MCF 10A (cell line): ENCODE measurements at regions not wholly inside any gene's neighbourhood (a gene's known extent, or its start where the extent isn't known, plus 50 kb on each side); places are given as distances from the start of the nearest gene placed in this dataset.
A peak's percentile ranks its signal among the peaks of the same experiment; 100 is the strongest.
"Not testable (repeated sequence)": the region's sequence is repeated elsewhere in the genome, so short reads cannot be mapped to it uniquely, and the experiment has no call there.

Experiments used
- BruUV-seq: library from RNA; stranded (reverse); fragments of 400-500 nt; replicated peaks from 2 replicates; lab custom pipeline; 2021; lab: Mats Ljungman, UMichigan
- CTCF ChIA-PET: fragments of 300-600 bp; sonication (Branson Sonifier 250); formaldehyde crosslinking; extraction: SDS; loops from one replicate; lab custom pipeline; 2021; ENCODE audit warnings: antibody characterized with exemption, inconsistent platforms; lab: Yijun Ruan, JAX
- POLR2A ChIA-PET: fragments of 300-600, 350-650 bp; sonication (Branson Sonifier 250); formaldehyde crosslinking; extraction: SDS; loops from one replicate; lab custom pipeline; 2020; ENCODE audit warnings: antibody characterized with exemption, inconsistent platforms; lab: Yijun Ruan, JAX
- DNase-seq: peaks from one replicate; pipeline ENCODE4 v3.0.0-alpha.2; 2018; ENCODE audit not compliant: unreplicated experiment
- H3K27ac Mint-ChIP-seq: one replicate; pipeline ENCODE4 v1.8.0; 2022; ENCODE audit warnings: mild to moderate bottlenecking, low read depth, mixed read lengths; ENCODE audit not compliant: unreplicated experiment
- H3K27me3 Mint-ChIP-seq: one replicate; pipeline ENCODE4 v1.8.0; 2022; ENCODE audit warnings: mixed read lengths; ENCODE audit not compliant: insufficient read depth, unreplicated experiment
- H3K36me3 Mint-ChIP-seq: one replicate; pipeline ENCODE4 v1.8.0; 2022; ENCODE audit warnings: mild to moderate bottlenecking, moderate library complexity, mixed read lengths; ENCODE audit not compliant: insufficient read depth, unreplicated experiment
- H3K4me1 Mint-ChIP-seq: one replicate; pipeline ENCODE4 v1.8.0; 2022; ENCODE audit warnings: mixed read lengths; ENCODE audit not compliant: insufficient read depth, unreplicated experiment
- H3K4me3 Mint-ChIP-seq: one replicate; pipeline ENCODE4 v1.8.0; 2022; ENCODE audit warnings: mild to moderate bottlenecking, moderate library complexity, mixed read lengths; ENCODE audit not compliant: unreplicated experiment
- H3K9me3 Mint-ChIP-seq: one replicate; pipeline ENCODE4 v1.8.0; 2022; ENCODE audit warnings: mixed read lengths; ENCODE audit not compliant: unreplicated experiment
- CTCF ChIP-seq: fragments of 200-600 bp; IDR thresholded peaks from one replicate; pipeline ENCODE4 v1.8.0; 2022; ENCODE audit warnings: antibody characterized with exemption, mild to moderate bottlenecking; ENCODE audit not compliant: unreplicated experiment
- intact Hi-C: fragments of 100-400 bp; cut with micrococcal nuclease; formaldehyde crosslinking; loops from 2 replicates; pipeline ENCODE4 v1.14.1; 2022

- ChIA-PET CTCF (interaction anchor here (0.6 kb wide), 1 partner anchor 110 kb away, joined by 5 read pairs; no protein-coding TSS in a partner anchor), POLR2A (interaction anchor here (0.7 kb wide), 1 partner anchor 29 kb away, joined by 3 read pairs; no protein-coding TSS in a partner anchor)
- BruUV-seq = no TSS peak
- H3K9me3 Mint-ChIP-seq = no peaks in the 10 kb centered on the region
- H3K4me3 Mint-ChIP-seq = no peak overlapping the region
- no peak for TF ChIP-seq CTCF
- DNase-seq = no peak
- H3K4me1 Mint-ChIP-seq = no peaks in the 10 kb centered on the region
- intact Hi-C loops = no loop called here
- no peak overlapping the region for H3K27ac Mint-ChIP-seq
- H3K36me3 Mint-ChIP-seq = no peaks in the 10 kb centered on the region
- H3K27me3 Mint-ChIP-seq = no peaks in the 10 kb centered on the region
These were observed 265.3 kb downstream of the MAP2K6 start for GRCh38 chr17:69679829-69680228.

GRCh38 chr17:69684251-69684650, 269.8 kb downstream of the MAP2K6 start:
- no TSS peak for BruUV-seq
- ChIA-PET CTCF (interaction anchor here (0.6 kb wide), 2 partner anchors 18 to 21 kb away, joined by 3 read pairs; no protein-coding TSS in a partner anchor), POLR2A (interaction anchor here (1.1 kb wide), 1 partner anchor 10 kb away, joined by 3 read pairs; no protein-coding TSS in a partner anchor)
- Mint-ChIP-seq H3K36me3 (no peaks in the 10 kb centered on the region), H3K4me3 (no peak overlapping the region), H3K9me3 (no peaks in the 10 kb centered on the region), H3K27me3 (no peaks in the 10 kb centered on the region), H3K4me1 (no peaks in the 10 kb centered on the region), H3K27ac (no peak overlapping the region)
- DNase-seq = no peak
- intact Hi-C loops = no loop called here
- no peak for TF ChIP-seq CTCF

- H3K27me3 Mint-ChIP-seq, H3K27ac Mint-ChIP-seq, BruUV-seq, intact Hi-C loops, POLR2A ChIA-PET, H3K4me3 Mint-ChIP-seq, H3K36me3 Mint-ChIP-seq, H3K4me1 Mint-ChIP-seq, H3K9me3 Mint-ChIP-seq: not testable (repeated sequence)
- CTCF ChIA-PET = interaction anchor here (0.6 to 0.7 kb wide), 2 partner anchors 83 to 84 kb away, joined by 3 to 4 read pairs; no protein-coding TSS in a partner anchor
- DNase-seq = peak; percentile 9
These were observed 270.7 kb downstream of the MAP2K6 start for GRCh38 chr17:69685150-69685549.

- BruUV-seq = no TSS peak
- Mint-ChIP-seq H3K27me3 (no peaks in the 10 kb centered on the region), H3K4me1 (no peaks in the 10 kb centered on the region), H3K36me3 (no peaks in the 10 kb centered on the region), H3K9me3 (no peaks in the 10 kb centered on the region), H3K4me3 (no peak overlapping the region), H3K27ac (no peak overlapping the region)
- no peak for TF ChIP-seq CTCF
- DNase-seq = no peak
- ChIA-PET CTCF (no interaction called here), POLR2A (interaction anchor here (0.6 to 1.2 kb wide), 2 partner anchors 18 to 1958 kb away, joined by 3 to 5 read pairs; no protein-coding TSS in a partner anchor)
- intact Hi-C loops = no loop called here
These were observed 276.0 kb downstream of the MAP2K6 start for GRCh38 chr17:69690531-69690930.
